Stimulated activated CD4-positive, alpha-beta T cell treated with anti-CD3 and anti-CD28 coated beads, Interleukin-12 subunit alpha, Interleukin-12 subunit beta, amount 100 ng/mL, for 48 hours (primary cell): ENCODE measurements at regions not wholly inside any gene's neighbourhood (a gene's known extent, or its start where the extent isn't known, plus 50 kb on each side); places are given as distances from the start of the nearest gene placed in this dataset.
"Not testable (repeated sequence)": the region's sequence is repeated elsewhere in the genome, so short reads cannot be mapped to it uniquely, and the experiment has no call there.

Source experiments
- DNase-seq, 3 donors: peaks; one replicate each; pipeline ENCODE4 v3.0.0-alpha.2; 2020; ENCODE audit warnings: low read depth in 2 of 3, low spot score in 1 of 3

DNA sequence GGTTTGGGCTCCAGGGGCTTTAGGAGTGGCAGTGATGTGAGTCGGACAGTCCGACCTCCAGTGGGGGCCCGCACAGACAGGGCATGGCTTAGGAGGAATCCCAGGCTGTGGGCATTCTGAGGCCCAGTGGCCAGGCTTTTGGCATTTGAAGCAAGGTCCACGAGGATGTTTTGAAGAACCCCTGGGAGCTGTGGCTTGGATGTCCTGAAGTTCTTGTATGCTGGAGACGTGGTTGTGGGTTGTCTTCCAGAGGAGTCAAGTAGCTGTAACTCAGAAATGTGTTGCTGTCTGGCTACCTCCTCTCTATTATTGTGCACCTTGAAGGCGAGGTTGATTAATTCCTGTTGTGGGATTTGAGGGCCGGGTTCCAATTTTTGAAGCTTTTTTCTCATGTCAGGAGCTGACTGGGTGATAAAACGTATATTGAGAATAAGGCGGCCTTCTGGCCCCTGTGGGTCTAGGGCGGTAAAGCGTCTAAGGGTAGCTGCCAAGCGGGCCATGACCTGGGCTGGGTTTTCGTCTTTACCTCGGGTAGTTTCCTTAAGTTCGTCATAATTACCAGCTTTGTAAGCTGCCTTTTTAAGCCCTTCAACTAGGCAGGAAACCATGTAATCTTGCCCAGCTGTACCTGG lies 67.3 kb upstream of the EZR start:
- DNase-seq: not testable (repeated sequence)

- DNase-seq: not testable (repeated sequence)
These were observed 62.7 kb upstream of the EZR start for GRCh38 chr6:158881884-158882283.

DNA sequence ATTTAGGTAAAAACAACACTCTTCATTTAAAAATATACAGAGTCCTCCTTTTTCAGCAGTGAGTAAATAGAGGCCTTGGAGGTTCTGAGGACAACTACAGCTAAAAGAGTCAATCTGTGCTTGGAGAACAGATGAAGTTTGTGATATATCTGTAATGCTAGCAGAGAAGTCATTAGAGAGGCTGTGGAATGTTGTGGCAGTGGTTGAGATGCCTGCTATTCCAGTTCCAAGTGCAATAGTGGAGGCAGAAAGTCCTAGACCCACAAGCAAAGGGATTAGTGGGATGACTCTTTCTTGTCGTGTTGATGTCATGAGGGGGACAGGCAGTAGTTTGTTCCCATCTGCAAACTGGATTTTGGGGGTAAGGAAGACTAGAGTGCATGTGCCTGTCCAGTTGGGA lies 62.1 kb upstream of the EZR start:
- not testable (repeated sequence) for DNase-seq

DNA sequence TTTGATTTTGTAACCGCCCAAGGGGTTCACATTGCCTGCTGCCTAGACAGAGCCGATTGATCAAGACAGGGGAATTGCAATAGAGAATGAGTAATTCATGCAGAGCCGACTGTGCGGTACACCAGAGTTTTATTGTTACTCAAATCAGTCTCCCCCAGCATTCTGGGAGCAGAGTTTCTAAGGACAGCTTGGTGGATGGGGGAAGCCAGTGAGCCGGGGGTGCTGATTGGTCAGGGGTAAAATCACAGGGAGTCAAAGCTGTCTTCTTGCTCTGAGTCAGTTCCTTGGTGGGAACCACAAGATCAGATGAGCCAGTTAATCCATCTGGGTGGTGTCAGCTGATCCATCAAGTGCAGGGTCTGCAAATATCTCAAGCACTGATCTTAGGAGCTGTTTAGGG lies 60.0 kb upstream of the EZR start:
- peak; percentile 52 to 65 (median 56) for DNase-seq

DNA sequence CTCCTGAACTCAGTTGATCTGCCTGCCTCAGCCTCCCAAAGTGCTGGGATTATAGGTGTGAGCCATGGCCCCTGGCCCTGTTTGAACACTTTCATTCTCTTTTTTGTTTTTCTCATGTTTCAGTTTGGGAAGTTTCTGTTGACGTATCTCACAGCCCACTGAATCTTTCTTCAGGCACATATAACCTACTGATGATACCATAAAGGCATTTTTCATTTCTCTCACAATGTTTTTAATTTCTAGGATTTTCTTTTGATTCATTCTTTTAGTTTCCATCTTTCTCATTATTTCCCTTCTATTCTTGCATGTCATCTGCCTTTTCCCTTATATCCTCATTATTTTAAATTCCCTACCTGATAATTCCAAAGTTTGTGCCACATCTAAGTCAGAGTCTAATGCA lies 58.5 kb upstream of the EZR start:
- DNase-seq: no peak

DNA sequence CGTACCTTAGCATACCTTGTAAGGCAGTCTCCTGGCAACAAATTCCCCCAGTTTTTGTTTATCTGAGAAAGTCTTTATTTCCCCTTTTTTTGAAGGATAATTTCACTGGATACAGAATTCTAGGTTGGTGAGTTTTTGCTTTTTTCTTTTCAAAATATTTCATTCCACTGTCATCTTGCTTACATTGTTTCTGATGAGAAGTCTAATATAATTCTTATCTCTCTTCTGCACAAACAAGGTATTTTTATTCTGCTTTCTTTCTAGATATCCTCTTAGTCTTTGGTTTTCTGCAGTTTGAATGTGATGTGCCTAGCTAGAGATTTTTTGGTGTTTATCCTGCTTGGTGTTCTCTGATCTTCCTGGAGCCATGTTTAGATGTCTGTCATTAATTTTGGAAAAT lies 57.7 kb upstream of the EZR start:
- no peak for DNase-seq

DNA sequence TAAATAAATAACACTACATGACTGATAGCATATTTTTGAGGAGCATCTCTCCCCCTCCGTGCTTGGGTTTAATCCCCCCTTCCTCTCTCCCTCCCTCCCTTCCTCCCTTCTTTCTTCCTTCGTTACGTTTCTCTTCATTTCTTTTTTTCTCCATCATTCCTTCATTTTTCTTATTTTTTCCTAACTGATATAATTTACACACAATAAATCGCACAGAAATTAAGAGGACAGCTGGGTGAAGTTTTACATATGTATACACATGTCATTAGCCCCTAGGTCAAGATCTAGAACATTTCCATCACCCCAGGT lies 51.4 kb upstream of the EZR start:
- no peak for DNase-seq

DNA sequence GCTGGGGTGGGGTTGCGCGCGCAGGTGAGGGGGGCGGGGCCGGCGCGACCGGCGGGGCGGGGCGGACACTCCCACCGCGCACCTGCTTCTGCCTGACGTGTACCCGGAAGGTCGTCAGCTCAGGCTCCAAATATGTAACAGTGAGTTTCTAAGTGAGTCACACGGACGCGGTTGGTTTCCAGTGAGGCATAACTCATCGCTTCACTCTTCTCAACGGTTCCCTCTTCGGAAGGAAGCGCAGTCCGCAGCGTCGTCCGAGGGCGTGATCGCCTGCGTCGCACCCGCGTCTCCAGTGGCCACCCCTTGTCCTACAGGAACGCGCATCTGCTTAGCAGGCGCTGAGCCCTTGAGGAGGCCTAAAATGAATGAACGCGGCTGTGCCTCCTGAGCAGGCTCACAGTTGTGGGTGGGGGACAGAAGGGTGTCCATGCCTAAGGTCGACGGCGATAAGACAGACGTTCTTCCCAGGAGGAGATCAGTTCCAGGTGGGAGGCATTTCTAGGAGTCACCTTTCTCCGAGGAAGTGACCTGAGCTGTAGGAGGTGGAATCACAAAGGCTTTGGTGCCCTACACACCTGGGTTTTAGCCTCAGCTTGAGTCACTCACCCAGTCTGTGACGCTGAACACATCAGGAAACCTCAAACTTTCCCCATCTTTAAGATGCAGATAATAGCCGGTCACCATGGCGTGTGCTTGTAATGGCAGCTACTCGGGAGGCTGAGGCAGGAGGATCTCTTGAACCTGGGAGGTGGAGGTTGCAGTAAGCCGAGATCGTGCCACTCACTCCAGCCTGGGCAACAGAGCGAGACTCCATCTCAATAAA lies 50.9 kb upstream of the EZR start:
- peak in 2 of 3 donors; percentile 91 to 94 for DNase-seq

GRCh38 chr6:158868890-158869825 lies 50.0 kb upstream of the EZR start:
- peak in 1 of 3 donors; percentile 93 for DNase-seq
